ENCODE measurements at regions not wholly inside any gene's neighbourhood (a gene's known extent, or its start where the extent isn't known, plus 50 kb on each side); places are given as distances from the start of the nearest gene placed in this dataset.

DNA sequence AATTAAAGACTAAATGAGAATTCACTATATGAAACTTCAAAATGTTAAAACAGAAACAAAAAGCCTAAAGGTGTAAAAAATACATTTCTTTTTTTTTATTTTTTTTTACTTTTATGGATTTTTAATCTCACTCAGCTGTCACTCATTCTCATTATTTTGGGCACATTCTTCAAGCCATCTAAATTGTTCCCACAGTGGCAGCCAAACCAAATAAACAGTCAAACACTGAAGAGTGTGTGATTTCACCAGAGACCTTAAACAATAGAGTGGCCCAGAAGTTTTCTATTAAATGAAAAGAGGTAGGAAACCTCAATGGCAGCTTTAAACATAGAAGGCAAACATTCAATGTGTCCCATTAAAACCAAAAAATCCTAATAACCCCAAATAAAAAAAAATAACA lies 616.1 kb downstream of the OTOL1 start:
- TF ChIP-seq TAF1 (IDR thresholded peaks at IDR 0.05; ENCODE audit: low read depth) (no peak), ZBTB7A (IDR thresholded peaks at IDR 0.05; ENCODE audit: low read depth) (no peak), RAD21 (IDR thresholded peaks at IDR 0.05; ENCODE audit: low read depth) (no peak), YY1 (IDR thresholded peaks at IDR 0.05; ENCODE audit: low read depth) (no peak), NFIC (IDR thresholded peaks at IDR 0.05) (no peak)
